ENCODE measurements at regions not wholly inside any gene's neighbourhood (a gene's known extent, or its start where the extent isn't known, plus 50 kb on each side); places are given as distances from the start of the nearest gene placed in this dataset.

DNA sequence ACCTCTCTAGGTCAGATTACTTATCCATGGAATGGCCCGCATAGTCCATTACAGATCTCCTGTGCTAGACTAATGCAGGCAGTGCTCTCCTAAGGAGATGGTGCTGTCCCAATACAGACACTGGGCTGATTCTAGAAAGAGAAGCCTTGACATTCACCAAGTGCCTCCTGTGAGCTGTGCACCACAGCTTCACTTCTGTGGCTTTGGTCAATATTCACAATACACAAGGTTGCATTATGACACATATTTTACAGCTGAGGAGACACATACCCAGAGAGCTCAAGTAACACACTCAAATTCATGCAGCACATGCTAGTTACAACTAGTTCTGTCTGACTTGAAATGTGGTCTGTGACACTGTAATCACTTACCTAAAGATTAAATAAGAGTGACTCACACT lies 59.4 kb upstream of the LRRC8B start:
- Histone ChIP-seq H3K4me3 (ENCODE audit: low read depth, low read length) (no peak overlapping the region), H3K36me3 (ENCODE audit: control insufficient read depth, insufficient read depth, low read length) (no peaks in the 10 kb centered on the region), H3K27me3 (ENCODE audit: control insufficient read depth, insufficient read depth, low read length) (no peaks in the 10 kb centered on the region)
- TF ChIP-seq, protein P1, sequence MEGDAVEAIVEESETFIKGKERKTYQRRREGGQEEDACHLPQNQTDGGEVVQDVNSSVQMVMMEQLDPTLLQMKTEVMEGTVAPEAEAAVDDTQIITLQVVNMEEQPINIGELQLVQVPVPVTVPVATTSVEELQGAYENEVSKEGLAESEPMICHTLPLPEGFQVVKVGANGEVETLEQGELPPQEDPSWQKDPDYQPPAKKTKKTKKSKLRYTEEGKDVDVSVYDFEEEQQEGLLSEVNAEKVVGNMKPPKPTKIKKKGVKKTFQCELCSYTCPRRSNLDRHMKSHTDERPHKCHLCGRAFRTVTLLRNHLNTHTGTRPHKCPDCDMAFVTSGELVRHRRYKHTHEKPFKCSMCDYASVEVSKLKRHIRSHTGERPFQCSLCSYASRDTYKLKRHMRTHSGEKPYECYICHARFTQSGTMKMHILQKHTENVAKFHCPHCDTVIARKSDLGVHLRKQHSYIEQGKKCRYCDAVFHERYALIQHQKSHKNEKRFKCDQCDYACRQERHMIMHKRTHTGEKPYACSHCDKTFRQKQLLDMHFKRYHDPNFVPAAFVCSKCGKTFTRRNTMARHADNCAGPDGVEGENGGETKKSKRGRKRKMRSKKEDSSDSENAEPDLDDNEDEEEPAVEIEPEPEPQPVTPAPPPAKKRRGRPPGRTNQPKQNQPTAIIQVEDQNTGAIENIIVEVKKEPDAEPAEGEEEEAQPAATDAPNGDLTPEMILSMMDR (IDR thresholded peaks at IDR 0.05; ENCODE audit: insufficient read depth, low read length, poor library complexity, severe bottlenecking): no peak
- DNase-seq (ENCODE audit: low read depth): no peak

DNA sequence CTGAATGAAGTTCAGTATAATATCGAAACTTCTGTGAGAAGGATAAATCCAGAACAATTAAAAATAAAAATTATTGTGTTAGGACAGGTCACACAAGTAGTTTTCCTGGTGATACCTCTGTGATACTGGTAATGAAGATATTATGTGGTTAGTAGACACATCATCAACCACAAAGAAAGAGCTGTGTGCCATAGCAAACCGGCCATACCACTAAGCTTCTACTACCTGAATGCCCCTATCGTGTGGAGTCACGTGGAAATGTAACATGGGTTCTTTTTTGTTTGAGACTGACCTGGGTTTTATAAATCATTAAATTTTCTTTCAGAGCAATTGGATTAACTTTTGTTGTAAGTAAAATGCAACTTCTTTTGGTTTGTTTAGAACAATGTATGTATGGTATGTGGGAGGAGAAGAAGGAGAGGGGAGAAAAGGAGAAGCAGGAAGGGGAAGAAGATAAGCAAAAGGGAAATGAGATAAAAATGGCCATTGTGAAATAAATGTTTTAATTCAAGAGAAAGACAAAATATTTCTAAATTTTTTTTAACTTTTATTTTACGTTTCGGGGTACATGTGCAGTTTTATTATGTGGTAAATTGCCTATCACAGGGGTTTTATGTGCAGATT lies 58.2 kb upstream of the LRRC8B start:
- TF ChIP-seq, protein P1 (IDR thresholded peaks at IDR 0.05; ENCODE audit: insufficient read depth, low read length, poor library complexity, severe bottlenecking): no peak
- Histone ChIP-seq H3K36me3 (ENCODE audit: control insufficient read depth, insufficient read depth, low read length) (no peaks in the 10 kb centered on the region), H3K4me3 (ENCODE audit: low read depth, low read length) (no peak overlapping the region), H3K27me3 (ENCODE audit: control insufficient read depth, insufficient read depth, low read length) (no peaks in the 10 kb centered on the region)
- DNase-seq (ENCODE audit: low read depth): no peak

DNA sequence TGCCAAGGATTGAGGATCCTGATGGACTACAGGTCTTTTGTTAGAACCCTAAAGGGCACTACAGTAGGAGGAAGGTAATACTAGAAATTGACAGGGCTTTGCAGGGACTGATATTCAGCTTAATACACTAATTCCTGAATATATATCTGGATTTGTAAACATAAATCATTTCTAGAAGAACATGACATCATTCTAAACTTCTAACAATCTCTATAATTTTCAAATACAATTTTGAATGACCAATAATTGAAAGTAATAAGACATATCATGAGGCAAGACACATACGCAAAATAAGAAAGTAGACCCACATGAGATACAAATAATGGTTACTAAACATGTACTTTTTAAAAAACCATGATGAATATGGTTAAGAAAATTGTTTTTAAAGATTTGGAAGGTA lies 52.4 kb upstream of the LRRC8B start:
- H3K36me3 ChIP-seq (ENCODE audit: control insufficient read depth, insufficient read depth, low read length): no peaks in the 10 kb centered on the region
- DNase-seq (ENCODE audit: low read depth): no peak
- no peak overlapping the region for H3K4me3 ChIP-seq (ENCODE audit: low read depth, low read length)
- TF ChIP-seq, protein P1 (IDR thresholded peaks at IDR 0.05; ENCODE audit: insufficient read depth, low read length, poor library complexity, severe bottlenecking): no peak
- H3K27me3 ChIP-seq (ENCODE audit: control insufficient read depth, insufficient read depth, low read length): no peaks in the 10 kb centered on the region

DNA sequence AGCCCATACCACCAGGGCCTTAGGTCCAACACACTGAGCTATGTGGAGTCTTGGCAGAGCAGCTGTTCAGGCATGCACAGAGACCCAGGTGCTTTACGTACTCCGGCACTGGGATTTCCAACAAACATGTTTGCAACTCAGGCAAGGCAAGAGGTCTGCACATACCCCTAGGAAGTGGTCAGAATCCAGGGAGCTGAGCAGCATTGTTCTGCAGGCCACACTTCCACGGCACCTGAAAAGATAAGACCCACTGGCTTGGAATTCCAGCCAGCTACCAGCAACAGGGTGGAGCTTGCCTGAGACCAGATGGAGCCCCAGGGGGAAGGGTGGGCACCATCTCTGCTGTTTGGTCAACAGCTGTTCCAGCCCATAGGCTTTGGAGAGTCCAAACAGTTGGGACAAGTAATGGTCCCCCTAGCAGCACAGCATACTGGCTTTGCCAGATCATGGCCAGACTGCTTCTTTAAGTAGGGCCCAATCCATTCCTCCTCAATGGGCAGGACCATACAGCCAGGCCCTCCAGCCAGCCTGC lies 51.7 kb upstream of the LRRC8B start:
- H3K4me3 ChIP-seq (ENCODE audit: low read depth, low read length): no peak overlapping the region
- no peak for DNase-seq (ENCODE audit: low read depth)
- H3K27me3 ChIP-seq (ENCODE audit: control insufficient read depth, insufficient read depth, low read length): no peaks in the 10 kb centered on the region
- no peaks in the 10 kb centered on the region for H3K36me3 ChIP-seq (ENCODE audit: control insufficient read depth, insufficient read depth, low read length)
- TF ChIP-seq, protein P1 (IDR thresholded peaks at IDR 0.05; ENCODE audit: insufficient read depth, low read length, poor library complexity, severe bottlenecking): no peak
